ENCODE measurements at regions not wholly inside any gene's neighbourhood (a gene's known extent, or its start where the extent isn't known, plus 50 kb on each side); places are given as distances from the start of the nearest gene placed in this dataset.

DNA sequence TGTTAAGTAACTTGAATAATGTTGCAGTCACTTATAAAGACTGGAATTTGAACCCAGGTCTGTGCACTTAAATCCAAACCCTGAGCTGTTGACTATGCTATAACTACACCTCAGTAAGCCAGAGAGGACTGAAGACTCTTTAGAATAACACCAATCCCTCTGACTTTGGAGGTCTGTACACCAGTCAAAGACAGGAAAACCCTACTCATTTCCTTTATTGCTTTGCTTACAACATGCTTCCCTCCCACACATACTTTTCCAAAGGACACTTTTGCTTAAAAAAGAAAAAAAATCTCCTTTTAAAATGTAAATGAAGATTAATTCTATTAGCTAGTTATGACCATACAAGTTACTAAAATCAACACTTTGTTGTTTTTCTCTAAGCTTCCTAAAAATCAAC lies 184.7 kb upstream of the KCTD7 start:
- no peak for TF ChIP-seq POLR2A (IDR thresholded peaks at IDR 0.05)
- TF ChIP-seq, protein P1, sequence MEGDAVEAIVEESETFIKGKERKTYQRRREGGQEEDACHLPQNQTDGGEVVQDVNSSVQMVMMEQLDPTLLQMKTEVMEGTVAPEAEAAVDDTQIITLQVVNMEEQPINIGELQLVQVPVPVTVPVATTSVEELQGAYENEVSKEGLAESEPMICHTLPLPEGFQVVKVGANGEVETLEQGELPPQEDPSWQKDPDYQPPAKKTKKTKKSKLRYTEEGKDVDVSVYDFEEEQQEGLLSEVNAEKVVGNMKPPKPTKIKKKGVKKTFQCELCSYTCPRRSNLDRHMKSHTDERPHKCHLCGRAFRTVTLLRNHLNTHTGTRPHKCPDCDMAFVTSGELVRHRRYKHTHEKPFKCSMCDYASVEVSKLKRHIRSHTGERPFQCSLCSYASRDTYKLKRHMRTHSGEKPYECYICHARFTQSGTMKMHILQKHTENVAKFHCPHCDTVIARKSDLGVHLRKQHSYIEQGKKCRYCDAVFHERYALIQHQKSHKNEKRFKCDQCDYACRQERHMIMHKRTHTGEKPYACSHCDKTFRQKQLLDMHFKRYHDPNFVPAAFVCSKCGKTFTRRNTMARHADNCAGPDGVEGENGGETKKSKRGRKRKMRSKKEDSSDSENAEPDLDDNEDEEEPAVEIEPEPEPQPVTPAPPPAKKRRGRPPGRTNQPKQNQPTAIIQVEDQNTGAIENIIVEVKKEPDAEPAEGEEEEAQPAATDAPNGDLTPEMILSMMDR (IDR thresholded peaks at IDR 0.05), result no peak
